HT-29 (cell line): ENCODE measurements at regions not wholly inside any gene's neighbourhood (a gene's known extent, or its start where the extent isn't known, plus 50 kb on each side); places are given as distances from the start of the nearest gene placed in this dataset.
"Not testable (repeated sequence)": the region's sequence is repeated elsewhere in the genome, so short reads cannot be mapped to it uniquely, and the experiment has no call there.

Experiments
- DNase-seq: peaks from one replicate; pipeline ENCODE4 v3.0.0-alpha.2; 2015; ENCODE audit warnings: low spot score

DNA sequence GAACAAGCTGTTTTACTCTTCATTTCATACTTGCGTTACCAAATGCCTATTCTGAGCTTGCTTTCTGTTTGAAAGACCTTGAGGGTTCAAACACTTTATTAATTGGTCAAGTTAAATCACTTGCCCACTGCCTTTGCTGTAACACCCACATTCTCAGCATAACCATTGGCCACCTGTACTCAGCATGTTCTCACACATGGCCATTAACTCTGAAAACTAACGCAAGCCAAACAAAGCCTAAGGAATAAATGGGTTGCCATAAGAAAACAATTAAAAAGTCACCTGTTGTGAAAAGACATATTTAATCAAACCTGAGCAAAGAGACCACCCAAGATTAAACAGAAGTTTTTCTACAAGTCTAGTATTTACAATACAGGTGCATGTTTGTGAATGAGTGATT, 517.2 kb upstream of the SPRY2 start:
- DNase-seq = no peak

DNA sequence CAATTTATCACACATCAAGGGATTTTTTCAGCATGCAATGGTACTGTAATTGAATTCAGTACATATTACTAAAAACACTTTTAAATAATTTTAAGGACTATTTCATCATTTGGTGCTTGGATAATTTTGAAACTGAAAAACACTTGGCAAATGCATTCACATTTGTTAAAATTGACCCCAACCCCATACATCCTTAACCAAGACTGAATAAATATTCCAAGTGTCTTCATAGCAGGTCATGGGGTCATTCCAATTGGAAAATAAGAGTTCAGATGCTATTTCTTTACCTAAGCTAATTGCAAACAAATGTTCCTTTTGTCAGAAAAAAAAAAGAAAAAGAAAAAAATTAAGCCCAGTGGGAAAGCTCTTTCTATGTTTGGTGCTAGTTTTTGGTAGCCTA, 516.4 kb upstream of the SPRY2 start:
- no peak for DNase-seq

- DNase-seq = no peak
Measured at GRCh38 chr13:80850771-80851170, 509.8 kb upstream of the SPRY2 start.

GRCh38 chr13:80844164-80844563, 503.2 kb upstream of the SPRY2 start:
- no peak for DNase-seq

- DNase-seq = no peak
Measured at GRCh38 chr13:80841414-80841813, 500.5 kb upstream of the SPRY2 start.

- no peak for DNase-seq
Measured at GRCh38 chr13:80840316-80840976, 499.5 kb upstream of the SPRY2 start.

DNA sequence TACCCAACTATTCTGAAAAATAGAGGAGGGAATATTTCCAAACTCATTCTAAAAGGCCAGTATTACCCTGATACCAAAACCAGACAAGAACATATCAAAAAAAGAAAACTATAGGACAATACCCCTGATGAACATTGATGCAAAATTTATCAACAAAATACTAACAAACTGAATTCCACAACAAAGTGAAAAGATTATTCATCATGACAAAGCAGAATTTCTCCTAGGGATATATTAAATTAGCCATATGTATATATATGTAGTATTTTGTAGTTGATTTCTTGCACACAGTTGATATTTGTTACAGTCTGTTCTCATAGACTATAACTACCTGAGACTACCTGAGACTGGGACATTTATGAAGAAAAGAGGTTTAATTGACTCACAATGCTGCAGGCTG, 495.0 kb upstream of the SPRY2 start:
- no peak for DNase-seq

GRCh38 chr13:80830431-80830830, 489.5 kb upstream of the SPRY2 start:
- DNase-seq = no peak

DNA sequence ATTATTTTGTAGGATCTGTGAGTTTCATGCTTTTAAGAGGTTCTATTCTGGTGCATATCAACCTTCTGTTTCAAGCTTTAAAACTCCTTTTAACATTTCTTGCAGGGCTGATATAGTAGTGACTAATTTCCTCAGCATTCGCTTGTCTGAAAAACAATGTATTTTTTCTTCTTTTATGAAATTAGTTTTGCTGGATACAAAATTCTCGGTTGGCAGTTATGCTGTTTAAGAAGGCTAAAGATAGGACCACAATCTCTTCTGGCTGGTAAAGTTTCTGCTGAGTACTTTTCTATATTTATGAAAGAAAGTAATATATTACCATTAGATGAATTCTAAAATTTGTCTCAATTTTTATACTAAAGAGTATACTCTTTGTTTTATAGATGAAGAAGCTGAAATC, 487.8 kb upstream of the SPRY2 start:
- DNase-seq = no peak

- no peak for DNase-seq
Measured at GRCh38 chr13:80825276-80825675, 484.4 kb upstream of the SPRY2 start.

- no peak for DNase-seq
Measured at GRCh38 chr13:80824229-80824628, 483.3 kb upstream of the SPRY2 start.

DNA sequence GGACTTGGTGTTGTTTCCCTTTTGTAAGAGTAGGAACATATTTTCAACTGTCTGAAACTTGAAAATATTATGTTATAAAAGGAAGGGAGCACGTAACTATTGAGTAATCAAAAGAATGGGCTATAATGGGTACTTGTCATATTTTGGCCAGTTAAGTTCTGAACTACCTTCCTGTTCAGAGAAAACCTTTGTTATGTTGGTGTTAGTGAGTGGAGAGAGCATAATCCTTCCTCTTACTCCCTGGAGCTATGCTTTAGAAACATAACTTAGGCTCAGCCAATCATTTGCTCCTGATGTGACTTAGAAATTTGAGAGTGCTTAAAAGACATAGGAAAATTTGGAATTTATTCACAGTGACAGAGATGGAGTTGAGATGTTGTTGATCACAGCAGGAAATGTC, 482.5 kb upstream of the SPRY2 start:
- no peak for DNase-seq

- no peak for DNase-seq
Measured at GRCh38 chr13:80821466-80821865, 480.5 kb upstream of the SPRY2 start.

DNA sequence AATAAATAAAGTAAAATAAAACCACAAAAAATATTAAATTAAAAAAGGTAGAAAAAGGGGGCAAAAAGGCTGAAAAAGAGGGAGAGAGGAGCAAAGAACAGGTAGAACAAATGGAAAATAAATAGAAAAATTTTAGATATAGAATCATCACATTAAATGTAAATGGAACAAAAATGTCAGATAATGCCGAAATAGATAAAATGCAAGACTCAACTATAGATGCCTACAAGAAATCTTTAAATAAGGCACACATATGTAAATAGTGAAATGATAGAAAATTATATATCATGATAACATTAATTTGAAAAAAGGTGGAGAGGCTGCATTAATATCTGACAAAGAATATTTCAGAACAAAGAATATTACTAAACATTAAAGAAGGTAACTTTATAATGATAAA, 477.1 kb upstream of the SPRY2 start:
- DNase-seq = no peak

GRCh38 chr13:80814541-80814940, 473.6 kb upstream of the SPRY2 start:
- no peak for DNase-seq

DNA sequence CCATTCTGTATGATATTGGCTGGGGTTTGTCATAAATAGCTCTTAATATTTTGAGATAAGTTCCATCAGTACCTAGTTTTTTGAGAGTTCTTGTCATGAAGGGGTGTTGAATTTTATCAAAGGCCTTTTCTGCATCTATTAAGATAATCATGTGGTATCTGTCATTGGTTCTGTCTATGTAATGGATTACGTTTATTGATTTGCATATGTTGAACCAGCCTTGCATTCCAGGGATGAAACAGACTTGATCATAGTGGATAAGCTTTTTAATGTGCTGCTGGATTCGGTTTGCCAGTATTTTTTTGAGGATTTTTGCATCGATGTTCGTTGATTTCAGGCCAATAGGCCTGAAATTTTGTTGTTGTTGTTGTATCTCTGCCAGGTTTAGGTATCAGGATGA, 469.4 kb upstream of the SPRY2 start:
- not testable (repeated sequence) for DNase-seq

DNA sequence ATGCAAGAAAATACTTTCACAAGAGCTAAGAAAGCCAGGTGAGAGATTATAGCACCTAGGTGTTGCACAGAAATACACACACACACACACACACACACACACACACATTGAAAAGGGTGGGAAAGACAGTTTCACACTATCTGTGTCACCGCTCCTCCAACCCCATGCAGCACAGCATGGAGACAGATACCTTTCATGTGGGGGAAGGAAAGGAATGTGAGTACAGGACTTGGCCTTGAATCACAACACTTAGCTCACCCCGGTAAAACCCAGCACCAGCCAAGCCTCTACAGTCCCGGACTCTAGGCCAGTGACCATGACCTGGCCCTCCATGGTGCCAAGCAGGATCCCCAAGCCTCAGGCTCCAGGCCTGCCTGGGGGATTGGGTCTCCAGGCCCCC, 462.0 kb upstream of the SPRY2 start:
- DNase-seq = no peak

- no peak for DNase-seq
Measured at GRCh38 chr13:80798576-80799133, 457.7 kb upstream of the SPRY2 start.

GRCh38 chr13:80787604-80788003, 446.7 kb upstream of the SPRY2 start:
- DNase-seq = no peak

- no peak for DNase-seq
Measured at GRCh38 chr13:80783926-80784565, 443.1 kb upstream of the SPRY2 start.

DNA sequence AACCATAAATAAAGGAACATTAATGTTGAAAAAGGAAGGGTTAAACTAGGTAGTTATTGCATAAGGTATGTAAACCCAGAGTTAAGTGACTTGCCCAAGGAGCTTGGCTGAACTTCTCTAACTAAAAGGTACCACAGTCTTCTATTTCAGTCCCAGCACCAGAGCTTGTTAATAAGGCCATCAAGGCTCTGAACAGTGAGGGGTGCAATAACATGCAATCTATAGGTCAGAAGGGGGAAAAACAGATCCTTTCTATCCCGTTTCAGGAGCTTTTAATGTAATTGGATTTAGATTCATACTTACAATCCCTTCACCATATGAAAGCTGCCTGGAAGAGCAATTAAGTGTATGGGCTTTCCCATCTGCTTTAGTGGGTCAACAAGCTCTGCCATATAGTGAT, 441.5 kb upstream of the SPRY2 start:
- DNase-seq = no peak

GRCh38 chr13:80778297-80778696, 437.4 kb upstream of the SPRY2 start:
- DNase-seq = peak; percentile 10

- DNase-seq = no peak
Measured at GRCh38 chr13:80757694-80758093, 416.8 kb upstream of the SPRY2 start.
